ENCODE measurements at regions not wholly inside any gene's neighbourhood (a gene's known extent, or its start where the extent isn't known, plus 50 kb on each side); places are given as distances from the start of the nearest gene placed in this dataset.
A peak's percentile ranks its signal among the peaks of the same experiment; 100 is the strongest.

DNA sequence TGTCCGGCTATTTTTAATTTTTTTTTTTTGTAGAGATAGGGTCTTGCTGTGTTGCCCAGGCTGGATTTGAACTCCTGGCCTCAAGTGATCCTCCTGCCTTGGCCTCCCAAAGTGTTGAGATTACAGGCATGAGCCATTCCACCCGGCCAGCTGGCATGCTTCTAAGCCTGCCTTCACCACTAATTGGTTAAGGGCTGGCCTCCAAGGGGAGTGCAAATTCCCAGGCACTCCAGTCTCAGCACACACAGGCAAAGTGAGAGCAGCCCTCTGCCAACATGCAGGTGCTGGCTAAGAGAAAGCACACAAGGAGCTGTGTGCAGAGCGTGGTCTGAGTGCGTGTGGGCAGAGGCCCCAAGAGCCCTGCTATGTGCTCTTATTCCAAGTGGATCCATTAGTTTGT lies 149.8 kb upstream of the HS3ST2 start:
- TF ChIP-seq POLR2A (IDR thresholded peaks at IDR 0.05) (no peak), CTCF (IDR thresholded peaks at IDR 0.05) (no peak)
- H3K9me3 ChIP-seq = no peaks in the 10 kb centered on the region
- no peak overlapping the region for H3K4me3 ChIP-seq
- DNase-seq (no peak), ATAC-seq (peak in 1 of 4 donors; percentile 10)
- 71% methylated on average over 4 of the region's 4 CpGs for WGBS (ENCODE audit: insufficient coverage, low coverage, low lambda C conversion rate, missing lambda C conversion rate)
- intact Hi-C loops (cut with DNase I) = loop anchor here in 1 of 2 donors (10.0 kb wide), 1 partner anchor 349 kb away; no protein-coding TSS in a partner anchor
- H3K4me1 ChIP-seq = no peaks in the 10 kb centered on the region
- no peak overlapping the region for H3K27ac ChIP-seq
- no peaks in the 10 kb centered on the region for H3K27me3 ChIP-seq
- no peaks in the 10 kb centered on the region for H3K36me3 ChIP-seq

DNA sequence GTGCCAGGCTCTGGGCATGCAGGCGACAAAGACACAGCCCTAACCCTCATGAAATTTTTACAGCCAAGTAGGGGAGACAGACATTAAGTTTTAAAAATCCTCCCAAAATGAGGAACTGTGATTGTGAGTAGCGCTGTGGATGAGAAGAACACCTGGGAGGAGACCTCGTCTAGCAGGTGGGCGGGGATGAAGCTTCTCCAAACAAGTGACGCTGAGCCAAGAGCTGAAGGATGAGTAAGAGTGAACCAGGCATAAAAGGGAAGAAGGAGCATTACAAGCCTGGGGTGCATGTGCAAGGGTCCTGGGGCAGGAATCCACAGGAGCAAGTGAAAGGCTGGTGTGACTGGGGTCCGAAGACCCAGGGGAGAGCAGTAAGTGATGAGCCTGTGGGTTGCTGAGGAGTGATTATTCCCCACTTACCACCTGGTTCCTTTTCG lies 149.4 kb upstream of the HS3ST2 start:
- ATAC-seq (peak in 1 of 4 donors; percentile 13), DNase-seq (no peak)
- no peaks in the 10 kb centered on the region for H3K4me1 ChIP-seq
- TF ChIP-seq POLR2A (IDR thresholded peaks at IDR 0.05) (no peak), CTCF (IDR thresholded peaks at IDR 0.05) (no peak)
- H3K9me3 ChIP-seq = no peaks in the 10 kb centered on the region
- H3K27me3 ChIP-seq = no peaks in the 10 kb centered on the region
- H3K4me3 ChIP-seq = no peak overlapping the region
- no peaks in the 10 kb centered on the region for H3K36me3 ChIP-seq
- intact Hi-C loops (cut with DNase I) = loop anchor here in 1 of 2 donors (10.0 kb wide), 1 partner anchor 350 kb away; no protein-coding TSS in a partner anchor
- 59% methylated on average over 7 of the region's 7 CpGs for whole genome bisulfite sequencing (ENCODE audit: insufficient coverage, low coverage, low lambda C conversion rate, missing lambda C conversion rate)
- no peak overlapping the region for H3K27ac ChIP-seq

- Histone ChIP-seq H3K36me3 (no peaks in the 10 kb centered on the region), H3K4me1 (no peaks in the 10 kb centered on the region), H3K27ac (no peak overlapping the region), H3K9me3 (no peaks in the 10 kb centered on the region), H3K27me3 (no peaks in the 10 kb centered on the region), H3K4me3 (no peak overlapping the region)
- ATAC-seq (no peak), DNase-seq (no peak)
- TF ChIP-seq CTCF (IDR thresholded peaks at IDR 0.05) (no peak), POLR2A (IDR thresholded peaks at IDR 0.05) (no peak)
- WGBS (ENCODE audit: insufficient coverage, low coverage, low lambda C conversion rate, missing lambda C conversion rate) = 63% methylated on average over 9 of the region's 9 CpGs
- intact Hi-C loops (cut with DNase I) = loop anchor here in 1 of 2 donors (10.0 kb wide), 1 partner anchor 350 kb away; no protein-coding TSS in a partner anchor
These were observed 148.7 kb upstream of the HS3ST2 start for GRCh38 chr16:22665048-22665797.

GRCh38 chr16:22665803-22666202 lies 148.2 kb upstream of the HS3ST2 start:
- H3K27ac ChIP-seq = no peak overlapping the region
- no peaks in the 10 kb centered on the region for H3K36me3 ChIP-seq
- 44% methylated on average over 4 of the region's 4 CpGs for WGBS (ENCODE audit: insufficient coverage, low coverage, low lambda C conversion rate, missing lambda C conversion rate)
- H3K4me3 ChIP-seq = no peak overlapping the region
- no peaks in the 10 kb centered on the region for H3K27me3 ChIP-seq
- DNase-seq = no peak
- no peaks in the 10 kb centered on the region for H3K9me3 ChIP-seq
- intact Hi-C loops (cut with DNase I) = loop anchor here in 1 of 2 donors (10.0 kb wide), 1 partner anchor 351 kb away; no protein-coding TSS in a partner anchor
- no peaks in the 10 kb centered on the region for H3K4me1 ChIP-seq
- TF ChIP-seq CTCF (IDR thresholded peaks at IDR 0.05) = no peak
- TF ChIP-seq POLR2A (IDR thresholded peaks at IDR 0.05) = no peak
- ATAC-seq = no peak

Data from right lobe of liver (tissue), 6 donors.